Stomach smooth muscle (tissue), 2 donors: ENCODE measurements at regions not wholly inside any gene's neighbourhood (a gene's known extent, or its start where the extent isn't known, plus 50 kb on each side); places are given as distances from the start of the nearest gene placed in this dataset.
"Not testable (repeated sequence)": the region's sequence is repeated elsewhere in the genome, so short reads cannot be mapped to it uniquely, and the experiment has no call there.

Experiments
- H3K27ac ChIP-seq: one replicate; pipeline ENCODE4 v1.7.0; 2013; ENCODE audit warnings: mild to moderate bottlenecking, low read length, inconsistent platforms
- H3K27me3 ChIP-seq, 2 donors: one replicate each; pipeline ENCODE4 v1.7.0; 2013; ENCODE audit warnings: low read length in 2 of 2; ENCODE audit not compliant: insufficient read depth in 2 of 2, control insufficient read depth in 1 of 2
- H3K36me3 ChIP-seq, 2 donors: one replicate each; pipeline ENCODE4 v1.7.0; 2013; ENCODE audit warnings: low read length in 2 of 2; ENCODE audit not compliant: control insufficient read depth in 2 of 2, insufficient read depth in 2 of 2
- H3K4me1 ChIP-seq: one replicate; pipeline ENCODE4 v1.7.0; 2013; ENCODE audit warnings: low read length; ENCODE audit not compliant: control insufficient read depth, insufficient read depth
- H3K4me3 ChIP-seq, 2 donors: one replicate each; pipeline ENCODE4 v1.7.0; 2013; ENCODE audit warnings: low read length in 2 of 2
- H3K9ac ChIP-seq, 2 donors: one replicate each; pipeline ENCODE4 v1.7.0; 2013; ENCODE audit warnings: low read length in 2 of 2, mild to moderate bottlenecking in 1 of 2
- H3K9me3 ChIP-seq, 2 donors: one replicate each; pipeline ENCODE4 v1.7.0; 2013; ENCODE audit warnings: low read length in 2 of 2; ENCODE audit not compliant: control insufficient read depth in 2 of 2
- donor health status: healthy.
- donor health status: Pancreatic carcinoma.

GRCh38 chr3:81195478-81195877 is 566.0 kb downstream of the GBE1 start:
- H3K4me1 ChIP-seq = no peaks in the 10 kb centered on the region
- H3K36me3 ChIP-seq = no peaks in the 10 kb centered on the region
- no peak overlapping the region for H3K4me3 ChIP-seq
- no peaks in the 10 kb centered on the region for H3K27me3 ChIP-seq
- no peak overlapping the region for H3K27ac ChIP-seq
- H3K9ac ChIP-seq = no peak overlapping the region
- H3K9me3 ChIP-seq = no peaks in the 10 kb centered on the region

DNA sequence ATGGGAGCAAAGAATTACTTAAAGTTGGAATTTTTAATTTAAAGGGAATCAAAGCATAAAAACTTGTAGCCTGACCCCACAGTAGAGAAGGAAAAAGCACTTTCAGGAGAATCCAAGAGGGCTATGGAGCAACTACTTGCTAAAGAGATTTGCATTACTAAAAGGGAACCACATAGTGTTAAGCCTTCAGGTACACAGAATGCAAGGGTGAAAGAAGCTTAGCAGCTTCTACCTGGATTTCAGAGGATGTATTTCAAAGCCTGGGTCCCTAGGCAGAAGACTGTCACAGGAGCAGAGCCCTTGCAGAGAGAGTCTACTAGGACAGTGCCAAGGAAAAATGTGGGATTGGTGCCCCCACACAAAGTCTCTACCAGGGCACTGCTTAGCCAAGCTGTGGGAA is 575.0 kb downstream of the GBE1 start:
- no peaks in the 10 kb centered on the region for H3K27me3 ChIP-seq
- no peaks in the 10 kb centered on the region for H3K36me3 ChIP-seq
- H3K4me3 ChIP-seq = no peak overlapping the region
- no peak overlapping the region for H3K9ac ChIP-seq
- H3K4me1 ChIP-seq = no peaks in the 10 kb centered on the region
- peaks cover 0 to 3% of the 10 kb centered on the region in 2 donors for H3K9me3 ChIP-seq
- no peak overlapping the region for H3K27ac ChIP-seq

GRCh38 chr3:81182086-81182875 is 579.2 kb downstream of the GBE1 start:
- not testable (repeated sequence) for H3K36me3 ChIP-seq, H3K9ac ChIP-seq, H3K9me3 ChIP-seq, H3K4me1 ChIP-seq, H3K4me3 ChIP-seq, H3K27ac ChIP-seq, H3K27me3 ChIP-seq

- Histone ChIP-seq H3K9ac (no peak overlapping the region), H3K27me3 (no peaks in the 10 kb centered on the region), H3K27ac (no peak overlapping the region), H3K36me3 (no peaks in the 10 kb centered on the region), H3K4me3 (no peak overlapping the region), H3K9me3 (no peaks in the 10 kb centered on the region), H3K4me1 (no peaks in the 10 kb centered on the region)
Measured at GRCh38 chr3:81173514-81173913, 587.9 kb downstream of the GBE1 start.

GRCh38 chr3:81170298-81170697 is 591.1 kb downstream of the GBE1 start:
- no peak overlapping the region for H3K9ac ChIP-seq
- H3K27ac ChIP-seq = no peak overlapping the region
- no peaks in the 10 kb centered on the region for H3K27me3 ChIP-seq
- H3K36me3 ChIP-seq = no peaks in the 10 kb centered on the region
- H3K4me1 ChIP-seq = no peaks in the 10 kb centered on the region
- H3K9me3 ChIP-seq = no peaks in the 10 kb centered on the region
- no peak overlapping the region for H3K4me3 ChIP-seq

DNA sequence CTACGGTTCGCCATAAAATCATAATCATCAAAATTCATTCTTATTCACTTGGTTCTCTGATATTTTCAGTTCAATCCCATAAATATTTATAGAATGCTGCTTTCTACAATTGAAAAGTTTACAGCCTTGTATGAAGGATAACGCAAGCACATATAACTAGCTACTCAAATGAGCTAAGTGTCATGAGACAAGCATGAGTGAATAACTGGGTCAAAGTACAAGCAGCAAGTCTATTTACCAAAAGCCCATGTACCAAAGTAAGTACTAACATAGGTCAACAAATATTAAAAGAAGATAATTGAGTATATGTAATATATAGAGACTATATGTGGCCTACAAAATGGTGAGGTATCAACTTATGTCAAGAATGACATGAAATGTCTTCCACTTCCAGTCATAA is 596.6 kb downstream of the GBE1 start:
- H3K36me3 ChIP-seq = no peaks in the 10 kb centered on the region
- H3K4me3 ChIP-seq = no peak overlapping the region
- H3K9ac ChIP-seq = no peak overlapping the region
- H3K4me1 ChIP-seq = no peaks in the 10 kb centered on the region
- H3K27ac ChIP-seq = no peak overlapping the region
- no peaks in the 10 kb centered on the region for H3K27me3 ChIP-seq
- no peaks in the 10 kb centered on the region for H3K9me3 ChIP-seq

- Histone ChIP-seq H3K27me3 (no peaks in the 10 kb centered on the region), H3K9ac (no peak overlapping the region), H3K9me3 (no peaks in the 10 kb centered on the region), H3K27ac (no peak overlapping the region), H3K4me1 (no peaks in the 10 kb centered on the region), H3K36me3 (no peaks in the 10 kb centered on the region), H3K4me3 (no peak overlapping the region)
Measured at GRCh38 chr3:81161851-81162250, 599.6 kb downstream of the GBE1 start.

DNA sequence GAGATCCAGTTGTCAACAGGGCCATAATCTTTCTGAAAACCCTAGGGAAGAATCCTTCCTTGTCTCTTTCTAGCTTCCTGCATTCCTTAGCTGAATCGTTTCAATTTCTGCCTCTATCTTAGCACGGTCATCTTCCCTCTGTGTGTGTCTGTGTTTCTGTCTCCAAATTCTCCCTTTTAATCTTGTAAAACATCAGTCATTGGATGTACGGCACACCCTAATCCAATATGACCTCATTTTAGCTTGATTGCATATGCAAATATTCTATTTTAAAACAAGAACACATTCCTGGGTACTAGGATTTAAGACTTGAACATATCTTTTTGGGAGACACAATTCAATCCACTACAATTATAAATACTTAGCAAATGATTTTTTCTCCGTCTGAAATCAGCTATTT is 600.3 kb downstream of the GBE1 start:
- no peaks in the 10 kb centered on the region for H3K27me3 ChIP-seq
- H3K36me3 ChIP-seq = no peaks in the 10 kb centered on the region
- H3K4me1 ChIP-seq = no peaks in the 10 kb centered on the region
- H3K4me3 ChIP-seq = no peak overlapping the region
- no peaks in the 10 kb centered on the region for H3K9me3 ChIP-seq
- H3K27ac ChIP-seq = no peak overlapping the region
- no peak overlapping the region for H3K9ac ChIP-seq

DNA sequence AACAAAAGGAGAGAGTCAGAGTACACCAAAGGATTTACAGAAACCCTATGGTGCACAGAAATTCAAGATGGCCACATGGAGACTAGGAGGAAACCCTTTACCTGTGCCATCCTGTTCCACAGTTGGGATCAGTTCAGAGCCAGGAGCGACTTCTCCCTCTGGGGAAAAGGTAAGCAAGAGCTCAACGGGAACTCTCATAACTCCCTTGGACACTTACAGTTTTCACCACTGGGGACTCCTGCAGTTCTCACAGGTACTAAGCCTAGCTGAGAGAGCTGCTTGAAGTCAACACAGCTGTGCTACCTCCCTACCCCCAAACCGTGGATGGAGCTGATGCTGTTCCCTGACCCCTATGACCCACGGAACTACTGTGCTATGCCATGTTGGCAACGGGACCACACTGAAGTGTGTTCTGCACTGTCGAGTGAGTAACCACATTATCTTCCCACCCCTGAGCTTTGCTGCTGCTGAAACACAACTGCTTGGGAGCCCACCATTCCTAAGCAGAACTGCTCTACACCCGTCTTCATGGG is 606.8 kb downstream of the GBE1 start:
- Histone ChIP-seq H3K4me1 (no peaks in the 10 kb centered on the region), H3K9ac (no peak overlapping the region), H3K27ac (no peak overlapping the region), H3K36me3 (no peaks in the 10 kb centered on the region), H3K9me3 (no peaks in the 10 kb centered on the region), H3K27me3 (no peaks in the 10 kb centered on the region), H3K4me3 (no peak overlapping the region)

- Histone ChIP-seq H3K4me1 (no peaks in the 10 kb centered on the region), H3K9ac (no peak overlapping the region), H3K9me3 (no peaks in the 10 kb centered on the region), H3K4me3 (no peak overlapping the region), H3K36me3 (no peaks in the 10 kb centered on the region), H3K27ac (no peak overlapping the region), H3K27me3 (no peaks in the 10 kb centered on the region)
Measured at GRCh38 chr3:81152156-81152555, 609.3 kb downstream of the GBE1 start.

GRCh38 chr3:81132995-81133394 is 628.5 kb downstream of the GBE1 start:
- no peaks in the 10 kb centered on the region for H3K27me3 ChIP-seq

More at GRCh38 chr3:81132995-81133394, 628.5 kb downstream of the GBE1 start:
- Histone ChIP-seq H3K27ac (no peak overlapping the region), H3K9ac (no peak overlapping the region), H3K9me3 (peaks cover 0 to 6% of the 10 kb centered on the region in 2 donors), H3K4me3 (no peak overlapping the region), H3K36me3 (no peaks in the 10 kb centered on the region), H3K4me1 (no peaks in the 10 kb centered on the region)
